K562 (cell line): ENCODE measurements at regions not wholly inside any gene's neighbourhood (a gene's known extent, or its start where the extent isn't known, plus 50 kb on each side); places are given as distances from the start of the nearest gene placed in this dataset.

Experiments
- ATAC-seq: fragments of 200-7000 bp; cut with Tn5 transposase; 3 replicates; pipeline ENCODE4 v1.9.1; 2020; ENCODE audit warnings: moderate library complexity
- BruUV-seq: library from RNA; stranded (reverse); fragments of 400-500 nt; replicated peaks from 2 replicates; lab custom pipeline; 2021; lab: Mats Ljungman, UMichigan
- CTCF ChIA-PET: fragments of 300-600 bp; formaldehyde crosslinking; extraction: SDS; loops from one replicate; lab custom pipeline; 2021; ENCODE audit warnings: low intra/inter-chr PET ratio; lab: Yijun Ruan, JAX
- POLR2A ChIA-PET: fragments of 300-600, 350-650 bp; sonication (Branson Sonifier 250); formaldehyde crosslinking; extraction: SDS; loops from one replicate; lab custom pipeline; 2021; ENCODE audit warnings: antibody characterized with exemption, inconsistent platforms; lab: Yijun Ruan, JAX
- DNase-seq, 4 experiments: peaks; one replicate each; pipeline versions ENCODE4 v3.0.0 to v3.0.0-alpha.2; 2011 to 2018; ENCODE audit warnings: low spot score in 3 of 4, mixed read lengths in 3 of 4; ENCODE audit errors: extremely low read depth in 1 of 4
- FAIRE-seq: peaks from 2 replicates; lab custom pipeline; 2011; peaks lifted over from hg19 to GRCh38; lab: Jason Lieb, UNC
- H2AFZ ChIP-seq: 2 replicates; pipeline ENCODE4 v1.6.0; 2011; ENCODE audit warnings: low read depth, low read length, control low read depth, inconsistent platforms
- H3K27ac ChIP-seq: fragments of 200-600 bp; 3 replicates; pipeline ENCODE4 v1.8.0; 2011; ENCODE audit warnings: low read depth, mild to moderate bottlenecking, control low read depth, inconsistent platforms, low read length, moderate library complexity, mixed read lengths; ENCODE audit errors: extremely low read depth
- H3K27me3 ChIP-seq, 2 experiments: fragments of 300-600 bp in 1 of 2; 2 replicates in 1 of 2; 3 replicates in 1 of 2; pipeline versions ENCODE4 v1.6.0 to v1.8.0; 2011; ENCODE audit warnings: inconsistent platforms in 2 of 2, low read length in 2 of 2, mild to moderate bottlenecking in 1 of 2, mixed read lengths in 1 of 2, moderate library complexity in 1 of 2; ENCODE audit not compliant: control insufficient read depth in 2 of 2, insufficient read depth in 2 of 2
- H3K36me3 ChIP-seq: fragments of 300-600 bp; 3 replicates; pipeline ENCODE4 v1.8.0; 2011; ENCODE audit warnings: mild to moderate bottlenecking, low read length, inconsistent platforms; ENCODE audit not compliant: control insufficient read depth, insufficient read depth
- H3K4me1 ChIP-seq, 2 experiments: fragments of 200-600 bp in 1 of 2; replicated peaks in 1 of 2; 2 replicates in 1 of 2; 3 replicates in 1 of 2; pipeline versions ENCODE4 v1.5.1 to v1.8.0; 2011; ENCODE audit warnings: inconsistent platforms in 2 of 2, low read length in 2 of 2, mild to moderate bottlenecking in 1 of 2, mixed read lengths in 1 of 2, moderate library complexity in 1 of 2; ENCODE audit not compliant: control insufficient read depth in 2 of 2, insufficient read depth in 2 of 2
- H3K4me2 ChIP-seq: 2 replicates; pipeline ENCODE4 v1.6.1; 2011; ENCODE audit warnings: low read length, control low read depth, inconsistent platforms, mixed read lengths; ENCODE audit not compliant: insufficient read depth
- H3K4me3 ChIP-seq: fragments of 200-600 bp; sonication (generic), shearing (Covaris generic); 2 replicates; pipeline ENCODE4 v1.5.1; 2016; ENCODE audit warnings: control low read depth, inconsistent platforms
- H3K79me2 ChIP-seq: fragments of 200-600 bp; 3 replicates; pipeline ENCODE4 v1.8.0; 2011; ENCODE audit warnings: low read length, inconsistent platforms; ENCODE audit not compliant: control insufficient read depth, insufficient read depth
- H3K9ac ChIP-seq, 2 experiments: 2 replicates each; pipeline versions ENCODE4 v1.6.0 to v1.6.1; 2011; ENCODE audit warnings: low read depth in 2 of 2, low read length in 2 of 2, control low read depth in 1 of 2, inconsistent platforms in 1 of 2, mild to moderate bottlenecking in 1 of 2, mixed read lengths in 1 of 2; ENCODE audit not compliant: insufficient read depth in 1 of 2
- H3K9me1 ChIP-seq: one replicate; pipeline ENCODE4 v1.6.0; 2011; ENCODE audit warnings: inconsistent platforms, mild to moderate bottlenecking, low read length, moderate library complexity; ENCODE audit not compliant: control insufficient read depth, insufficient read depth
- H3K9me3 ChIP-seq: replicated peaks from 2 replicates; pipeline ENCODE4 v1.5.1; 2011; ENCODE audit warnings: low read depth, low read length, inconsistent platforms; ENCODE audit not compliant: control insufficient read depth, insufficient read depth
- H4K20me1 ChIP-seq: replicated peaks from 2 replicates; pipeline ENCODE4 v1.6.1; 2011; ENCODE audit warnings: low read length, inconsistent platforms, mixed read lengths; ENCODE audit not compliant: control insufficient read depth, insufficient read depth
- FOXJ2 ChIP-seq: fragments of 200-800 bp; sonication (Bioruptor generic); IDR thresholded peaks from 2 replicates; pipeline ENCODE4 v1.6.1; 2016; ENCODE audit warnings: missing genetic modification characterization, missing compliant biosample characterization
- HDGF ChIP-seq: fragments of 450-650 bp; IDR thresholded peaks from 2 replicates; pipeline ENCODE4 v1.6.1; 2016
- HNRNPLL ChIP-seq: fragments of 200-400 bp; formaldehyde crosslinking; IDR thresholded peaks from 2 replicates; pipeline ENCODE4 v1.6.1; 2017; ENCODE audit warnings: low read length, low read depth, mild to moderate bottlenecking; ENCODE audit not compliant: poor library complexity, severe bottlenecking
- RBFOX2 ChIP-seq: fragments of 200-400 bp; formaldehyde crosslinking; IDR thresholded peaks from 2 replicates; pipeline ENCODE4 v1.6.1; 2017; ENCODE audit warnings: low read depth, mild to moderate bottlenecking, low read length, moderate library complexity
- RBM22 ChIP-seq: fragments of 200-400 bp; formaldehyde crosslinking; IDR thresholded peaks from 2 replicates; pipeline ENCODE4 v1.6.1; 2018; ENCODE audit warnings: low read length, low read depth; ENCODE audit not compliant: poor library complexity, severe bottlenecking
- SUPT5H ChIP-seq: fragments of 450-650 bp; IDR thresholded peaks from 2 replicates; pipeline ENCODE4 v1.6.1; 2016
- ZNF644 ChIP-seq: fragments of 200-800 bp; sonication (Bioruptor generic); IDR thresholded peaks from 2 replicates; pipeline ENCODE4 v1.6.1; 2016; ENCODE audit warnings: low read depth, missing genetic modification characterization, missing compliant biosample characterization
- WGBS: fragments of 100-300 bp; shearing (Covaris generic); methylation state at CpG from one replicate; pipeline ENCODE4 v1.1.6; 2016; ENCODE audit warnings: low coverage, mixed read lengths; ENCODE audit not compliant: insufficient coverage; ENCODE audit errors: missing lambda C conversion rate; 5-methylcytosine and 5-hydroxymethylcytosine counted together
- in situ Hi-C: fragments of 300-500 bp; cut with MboI; formaldehyde crosslinking; loops from 4 replicates; pipeline ENCODE4 v1.15.0; 2018; ENCODE audit warnings: inconsistent platforms, mixed read lengths
- intact Hi-C: fragments of 100-400 bp; cut with micrococcal nuclease; formaldehyde crosslinking; loops from 2 replicates; pipeline ENCODE4 v1.14.2; 2022
- TF ChIP-seq, protein P1 (sequence below): fragments of 450-650 bp; formaldehyde crosslinking; IDR thresholded peaks from 2 replicates; pipeline ENCODE4 v1.4.0; 2020; ENCODE audit warnings: mild to moderate bottlenecking, moderate library complexity

- intact Hi-C loops = no loop called here
- no peak overlapping the region for H3K4me2 ChIP-seq
- no peak overlapping the region for H3K9ac ChIP-seq
- no peaks in the 10 kb centered on the region for H3K4me1 ChIP-seq
- no peaks in the 10 kb centered on the region for H3K9me1 ChIP-seq
- H3K27ac ChIP-seq = no peak overlapping the region
- peaks cover 43% of the 10 kb centered on the region for H4K20me1 ChIP-seq
- no peak for ATAC-seq
- TF ChIP-seq, protein P1, sequence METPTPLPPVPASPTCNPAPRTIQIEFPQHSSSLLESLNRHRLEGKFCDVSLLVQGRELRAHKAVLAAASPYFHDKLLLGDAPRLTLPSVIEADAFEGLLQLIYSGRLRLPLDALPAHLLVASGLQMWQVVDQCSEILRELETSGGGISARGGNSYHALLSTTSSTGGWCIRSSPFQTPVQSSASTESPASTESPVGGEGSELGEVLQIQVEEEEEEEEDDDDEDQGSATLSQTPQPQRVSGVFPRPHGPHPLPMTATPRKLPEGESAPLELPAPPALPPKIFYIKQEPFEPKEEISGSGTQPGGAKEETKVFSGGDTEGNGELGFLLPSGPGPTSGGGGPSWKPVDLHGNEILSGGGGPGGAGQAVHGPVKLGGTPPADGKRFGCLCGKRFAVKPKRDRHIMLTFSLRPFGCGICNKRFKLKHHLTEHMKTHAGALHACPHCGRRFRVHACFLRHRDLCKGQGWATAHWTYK (CRISPR knock-in tag) = no peak
- TF ChIP-seq FOXJ2 (tag) (no peak), ZNF644 (tag) (no peak), SUPT5H (peak; percentile 9; the same call in 1 of the 2 replicates), HDGF (no peak), RBFOX2 (0 out of 2 replicates have a peak, but pooled peaks have one; percentile 12), RBM22 (peak; percentile 37), HNRNPLL (no peak)
- TF ChIP-seq, all 486 proteins: peak for 3
- BruUV-seq = no TSS peak
- in situ Hi-C loops = no loop called here
- peaks cover 71% of the 10 kb centered on the region for H3K79me2 ChIP-seq
- H3K27me3 ChIP-seq = no peaks in the 10 kb centered on the region
- no peak for DNase-seq
- no peak for FAIRE-seq
- POLR2A ChIA-PET = no interaction called here
- no peak overlapping the region for H3K4me3 ChIP-seq
- H3K9me3 ChIP-seq = no peaks in the 10 kb centered on the region
- no peak overlapping the region for H2AFZ ChIP-seq
- CTCF ChIA-PET = no interaction called here
- H3K36me3 ChIP-seq = peaks cover 87% of the 10 kb centered on the region
- WGBS = 63% methylated on average over 5 of the region's 5 CpGs
Observed at GRCh38 chr9:94175669-94176068, 83.4 kb upstream of the ZNF169 start.
